NCI-H446 treated with DMSO at 0.1 percent for 48 hours (cell line): ENCODE measurements at regions not wholly inside any gene's neighbourhood (a gene's known extent, or its start where the extent isn't known, plus 50 kb on each side); places are given as distances from the start of the nearest gene placed in this dataset.

Experiments
- DNase-seq: peaks from one replicate; lab custom pipeline; 2025; lab: John Stamatoyannopoulos, UW

DNA sequence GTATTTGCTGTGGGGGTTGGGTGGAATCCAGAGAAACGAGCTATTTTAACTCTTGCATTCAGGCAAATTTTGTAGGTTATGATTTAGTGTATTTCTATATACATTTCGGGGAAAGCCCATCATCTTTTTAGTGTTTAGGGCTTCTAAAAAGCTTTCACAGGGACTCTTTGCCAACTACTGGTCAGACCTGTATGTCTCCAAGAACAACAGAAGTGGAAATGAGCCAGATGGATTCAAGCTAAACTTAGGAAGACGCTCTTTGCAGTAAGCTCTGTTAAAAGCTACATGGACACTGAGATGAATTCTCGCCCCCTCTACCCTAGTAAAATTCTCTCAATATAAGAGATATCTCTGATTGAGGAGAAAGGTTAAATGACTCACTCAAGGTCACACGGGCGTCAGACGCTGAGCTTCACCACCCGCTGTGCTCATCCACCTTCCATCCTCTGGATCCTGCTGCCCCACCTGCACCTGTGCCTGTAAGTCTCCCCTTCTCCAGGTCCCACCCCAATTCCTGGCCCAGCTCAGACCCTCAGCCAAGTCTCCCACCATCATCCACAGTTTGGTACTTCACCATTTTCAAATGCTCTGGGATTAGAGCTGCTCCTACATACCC, 85.6 kb downstream of the MARCHF4 start:
- DNase-seq = no peak

DNA sequence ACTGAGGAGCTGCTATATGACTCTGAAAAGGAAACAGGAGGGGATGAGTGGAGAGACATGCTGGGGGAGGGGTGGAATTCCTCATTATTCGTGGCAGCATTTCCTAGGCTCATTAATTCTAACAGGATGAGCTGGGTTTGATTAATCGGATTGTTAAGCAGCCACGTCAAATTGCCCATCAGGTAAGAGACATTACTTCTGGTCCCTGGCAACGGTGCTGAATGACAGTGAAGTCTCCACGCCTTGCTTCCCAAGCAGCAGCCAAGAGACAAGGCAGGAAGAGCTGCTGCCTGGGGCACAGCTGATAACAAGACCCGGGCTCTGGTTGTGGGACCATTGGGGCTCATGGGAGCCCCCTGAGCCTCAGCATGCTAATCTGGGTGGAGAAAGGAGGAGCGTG, 86.6 kb downstream of the MARCHF4 start:
- DNase-seq = no peak

- no peak for DNase-seq
Observed at GRCh38 chr2:216284708-216285107, 87.6 kb downstream of the MARCHF4 start.

- no peak for DNase-seq
Observed at GRCh38 chr2:216283038-216283900, 89.0 kb downstream of the MARCHF4 start.

GRCh38 chr2:216281876-216282275, 90.4 kb downstream of the MARCHF4 start:
- DNase-seq = no peak

DNA sequence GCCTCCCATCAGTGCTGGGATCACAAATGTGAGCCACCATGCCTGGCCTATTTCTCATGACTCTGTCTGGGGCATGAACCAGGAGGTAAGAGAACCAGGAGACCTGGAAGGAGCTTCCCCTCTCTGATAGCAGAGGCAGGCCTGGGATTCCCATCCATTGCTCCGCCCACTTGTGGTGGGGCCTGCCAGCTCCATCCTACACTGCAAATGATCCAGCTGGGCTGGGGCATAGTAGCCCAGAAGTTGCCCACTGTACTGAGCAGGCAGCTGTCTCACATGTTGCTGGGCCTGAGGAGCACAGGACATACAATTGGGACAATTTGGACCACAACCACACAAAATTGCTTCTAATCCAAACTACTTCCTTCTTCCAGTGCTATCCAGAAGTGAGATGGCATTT, 91.0 kb downstream of the MARCHF4 start:
- no peak for DNase-seq

DNA sequence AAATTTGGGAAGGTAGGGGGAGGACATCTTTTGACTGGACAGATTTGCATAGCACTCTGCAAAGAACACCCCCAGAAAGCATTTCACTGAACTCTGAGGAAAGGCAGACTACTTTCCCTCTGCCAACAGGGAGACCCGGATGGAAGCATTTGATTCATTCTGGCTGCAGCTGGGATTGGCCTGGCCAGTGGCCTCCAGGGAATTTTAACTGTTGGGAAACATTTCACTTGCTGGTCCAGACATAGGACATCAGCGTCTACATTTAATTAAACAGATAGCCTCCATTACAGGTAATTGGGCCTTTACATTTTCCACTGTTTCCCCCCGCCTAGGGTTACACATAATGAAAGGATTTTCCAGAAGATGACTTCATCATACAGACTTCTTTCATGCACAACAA, 92.8 kb downstream of the MARCHF4 start:
- DNase-seq = no peak

DNA sequence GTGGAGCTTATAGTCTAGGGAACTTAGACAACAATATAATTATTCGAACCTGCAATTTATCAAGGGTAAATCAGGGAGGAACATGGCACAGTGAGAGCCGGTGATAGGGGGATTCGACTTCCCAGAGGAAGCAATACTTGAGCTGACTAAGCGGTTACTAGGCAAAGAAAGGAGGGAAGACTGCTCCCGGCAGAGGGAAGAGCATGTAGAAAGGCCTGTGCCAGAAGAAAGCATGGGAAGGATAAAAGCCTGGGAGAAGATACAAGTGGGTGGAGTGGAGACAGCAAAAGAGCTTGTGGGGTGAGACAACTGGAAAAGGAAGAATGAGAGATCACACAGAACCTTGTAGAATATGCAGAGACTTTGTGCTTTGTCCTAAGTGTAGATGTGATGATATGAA, 93.3 kb downstream of the MARCHF4 start:
- DNase-seq = no peak

GRCh38 chr2:216275890-216276289, 96.4 kb downstream of the MARCHF4 start:
- DNase-seq = no peak

- DNase-seq = no peak
Observed at GRCh38 chr2:216274194-216274840, 98.0 kb downstream of the MARCHF4 start.

GRCh38 chr2:216261042-216261537, 111.2 kb downstream of the MARCHF4 start:
- DNase-seq = no peak

DNA sequence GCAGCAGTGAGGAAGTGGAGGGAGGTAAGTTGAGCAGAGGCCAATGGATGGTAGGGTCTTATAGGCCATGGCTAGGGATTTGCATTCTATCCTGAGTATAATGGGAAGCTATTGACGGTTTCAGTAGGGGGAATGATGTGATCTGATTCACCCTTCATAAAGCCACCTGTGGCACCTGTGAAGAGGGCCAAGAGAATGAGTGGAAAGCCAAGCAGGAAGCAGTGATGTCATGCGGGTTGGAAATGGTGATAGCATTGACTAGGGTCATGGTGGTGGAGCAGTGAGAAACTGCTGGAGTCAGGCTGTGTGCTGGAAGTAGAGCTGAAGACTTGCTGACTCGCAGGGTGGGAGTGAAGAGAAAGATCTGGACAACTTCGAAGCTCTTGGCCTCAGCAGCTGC, 111.7 kb downstream of the MARCHF4 start:
- no peak for DNase-seq

- no peak for DNase-seq
Observed at GRCh38 chr2:216259081-216259480, 113.2 kb downstream of the MARCHF4 start.

DNA sequence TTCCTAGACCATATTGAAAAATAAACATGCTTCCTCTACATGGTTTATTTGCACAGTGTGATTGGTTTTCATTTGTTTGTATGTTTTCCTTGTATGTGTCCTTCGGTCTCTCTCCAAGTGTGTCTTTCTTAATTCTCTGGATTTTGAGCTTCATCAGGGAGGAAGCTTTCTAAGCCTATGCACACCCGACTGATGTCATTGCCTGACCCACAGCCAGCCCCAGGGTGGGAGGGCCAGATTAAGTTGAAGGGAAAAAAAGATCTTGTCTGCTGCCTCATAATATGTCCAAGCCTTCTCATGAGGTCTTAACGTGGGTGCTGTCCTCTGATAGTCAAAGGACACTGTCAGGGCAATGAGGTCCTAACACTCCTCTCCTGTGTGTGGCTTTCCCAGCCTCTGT, 115.2 kb downstream of the MARCHF4 start:
- no peak for DNase-seq
